ENCODE measurements at regions not wholly inside any gene's neighbourhood (a gene's known extent, or its start where the extent isn't known, plus 50 kb on each side); places are given as distances from the start of the nearest gene placed in this dataset.

DNA sequence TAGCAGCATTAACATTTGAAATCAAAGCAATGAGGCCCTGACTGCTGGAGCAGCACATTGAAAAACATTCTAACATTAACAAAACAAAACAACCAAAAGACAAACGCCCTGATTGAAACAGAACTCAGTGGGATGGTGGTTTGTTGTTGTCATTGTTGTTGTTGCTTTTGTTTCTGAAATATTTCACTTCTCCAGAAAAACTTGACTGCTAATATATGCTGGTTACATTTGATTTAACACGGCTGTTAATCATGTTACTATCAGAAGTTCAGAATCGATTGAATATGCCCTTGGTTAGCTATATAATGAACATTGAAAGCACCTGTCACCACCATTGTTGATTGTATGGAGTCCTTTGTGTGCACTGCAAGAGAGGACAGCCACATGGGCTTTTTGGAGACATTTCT, 790.4 kb upstream of the GALNTL6 start:
- Histone ChIP-seq H3K27me3 (ENCODE audit: control insufficient read depth in 3 of 3, insufficient read depth in 3 of 3, low read length in 2 of 3) (no peaks in the 10 kb centered on the region), H3K36me3 (ENCODE audit: control insufficient read depth in 4 of 4, insufficient read depth in 4 of 4, low read length in 4 of 4) (no peaks in the 10 kb centered on the region), H3K27ac (ENCODE audit: low read depth in 1 of 2, low read length in 1 of 2) (no peak overlapping the region), H3K4me3 (no peak overlapping the region), H3K4me1 (ENCODE audit: control insufficient read depth in 5 of 5, insufficient read depth in 5 of 5, low read length in 5 of 5) (no peaks in the 10 kb centered on the region), H3K9me3 (ENCODE audit: control insufficient read depth in 4 of 4, insufficient read depth in 3 of 4, low read length in 3 of 4) (no peaks in the 10 kb centered on the region), H3K9ac (ENCODE audit: insufficient read depth in 1 of 2, low read length in 2 of 2) (no peak overlapping the region)
- ATAC-seq (ENCODE audit: insufficient read depth, low FRiP score) (no peak), DNase-seq (no peak)
- WGBS, 2 donors, result 65 to 83% methylated on average over 3 of the region's 3 CpGs
- TF ChIP-seq CTCF (IDR thresholded peaks at IDR 0.05; ENCODE audit: control extremely low read depth, extremely low read depth), result no peak

DNA sequence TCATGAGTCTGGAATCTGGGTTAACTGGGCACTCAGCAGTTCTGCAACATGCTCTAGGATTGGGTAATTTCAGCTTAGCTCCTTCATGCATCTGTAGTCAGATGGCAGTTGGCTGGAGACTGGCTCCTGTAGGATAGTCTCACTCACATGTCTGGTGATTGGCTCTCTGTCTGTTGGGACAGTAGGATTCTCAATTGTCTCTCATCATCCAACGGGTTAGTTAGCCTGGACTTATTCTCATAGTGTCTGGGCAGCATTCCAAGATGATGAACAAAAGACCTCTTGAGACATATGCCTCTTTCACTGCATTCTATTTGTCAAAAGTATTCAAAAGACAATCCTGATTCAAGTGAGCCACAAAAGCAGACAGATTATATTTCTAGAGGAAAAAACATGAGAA, 795.6 kb upstream of the GALNTL6 start:
- Histone ChIP-seq H3K9me3 (ENCODE audit: control insufficient read depth in 4 of 4, insufficient read depth in 3 of 4, low read length in 3 of 4) (no peaks in the 10 kb centered on the region), H3K27ac (ENCODE audit: low read depth in 1 of 2, low read length in 1 of 2) (no peak overlapping the region), H3K4me3 (no peak overlapping the region), H3K36me3 (ENCODE audit: control insufficient read depth in 4 of 4, insufficient read depth in 4 of 4, low read length in 4 of 4) (no peaks in the 10 kb centered on the region), H3K9ac (ENCODE audit: insufficient read depth in 1 of 2, low read length in 2 of 2) (no peak overlapping the region), H3K4me1 (ENCODE audit: control insufficient read depth in 5 of 5, insufficient read depth in 5 of 5, low read length in 5 of 5) (no peaks in the 10 kb centered on the region), H3K27me3 (ENCODE audit: control insufficient read depth in 3 of 3, insufficient read depth in 3 of 3, low read length in 2 of 3) (no peaks in the 10 kb centered on the region)
- DNase-seq, result no peak
- no peak for ATAC-seq (ENCODE audit: insufficient read depth, low FRiP score)
- TF ChIP-seq CTCF (IDR thresholded peaks at IDR 0.05; ENCODE audit: control extremely low read depth, extremely low read depth), result no peak
- WGBS, 2 donors, result 0 to 17% methylated on average over 1 of the region's 1 CpG

GRCh38 chr4:171016145-171016544, 797.1 kb upstream of the GALNTL6 start:
- TF ChIP-seq CTCF (IDR thresholded peaks at IDR 0.05; ENCODE audit: control extremely low read depth, extremely low read depth), result no peak
- Histone ChIP-seq H3K4me1 (ENCODE audit: control insufficient read depth in 5 of 5, insufficient read depth in 5 of 5, low read length in 5 of 5) (no peaks in the 10 kb centered on the region), H3K9me3 (ENCODE audit: control insufficient read depth in 4 of 4, insufficient read depth in 3 of 4, low read length in 3 of 4) (peaks cover 0 to 3% (median 0%) of the 10 kb centered on the region in 4 donors), H3K36me3 (ENCODE audit: control insufficient read depth in 4 of 4, insufficient read depth in 4 of 4, low read length in 4 of 4) (no peaks in the 10 kb centered on the region), H3K4me3 (no peak overlapping the region), H3K9ac (ENCODE audit: insufficient read depth in 1 of 2, low read length in 2 of 2) (no peak overlapping the region), H3K27me3 (ENCODE audit: control insufficient read depth in 3 of 3, insufficient read depth in 3 of 3, low read length in 2 of 3) (no peaks in the 10 kb centered on the region), H3K27ac (ENCODE audit: low read depth in 1 of 2, low read length in 1 of 2) (no peak overlapping the region)
- DNase-seq (no peak), ATAC-seq (ENCODE audit: insufficient read depth, low FRiP score) (no peak)
- 39 to 58% methylated on average over 2 of the region's 2 CpGs for WGBS, 2 donors

DNA sequence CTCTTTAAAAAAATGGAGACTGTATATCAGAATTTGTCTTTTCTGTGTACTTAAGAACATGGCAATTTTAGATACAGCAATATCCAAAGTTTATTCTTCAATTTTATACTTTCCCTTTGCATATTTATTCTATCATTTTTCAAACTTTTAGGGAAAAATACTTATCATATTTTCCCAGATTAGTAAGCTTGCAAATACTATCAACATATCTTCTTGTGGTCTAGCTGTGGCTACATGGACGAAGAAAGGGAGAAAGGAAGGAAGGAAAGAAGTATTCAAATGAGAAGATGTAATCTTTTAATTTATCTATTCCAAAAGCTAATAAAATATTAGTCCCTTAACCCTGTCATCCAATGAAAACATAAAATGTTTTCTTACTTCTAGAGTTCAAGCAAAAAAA, 797.8 kb upstream of the GALNTL6 start:
- Histone ChIP-seq H3K9me3 (ENCODE audit: control insufficient read depth in 4 of 4, insufficient read depth in 3 of 4, low read length in 3 of 4) (peaks cover 0 to 3% (median 0%) of the 10 kb centered on the region in 4 donors), H3K27me3 (ENCODE audit: control insufficient read depth in 3 of 3, insufficient read depth in 3 of 3, low read length in 2 of 3) (no peaks in the 10 kb centered on the region), H3K27ac (ENCODE audit: low read depth in 1 of 2, low read length in 1 of 2) (no peak overlapping the region), H3K36me3 (ENCODE audit: control insufficient read depth in 4 of 4, insufficient read depth in 4 of 4, low read length in 4 of 4) (no peaks in the 10 kb centered on the region), H3K9ac (ENCODE audit: insufficient read depth in 1 of 2, low read length in 2 of 2) (no peak overlapping the region), H3K4me3 (no peak overlapping the region), H3K4me1 (ENCODE audit: control insufficient read depth in 5 of 5, insufficient read depth in 5 of 5, low read length in 5 of 5) (no peaks in the 10 kb centered on the region)
- no peak for TF ChIP-seq CTCF (IDR thresholded peaks at IDR 0.05; ENCODE audit: control extremely low read depth, extremely low read depth)
- 17 to 30% methylated on average over 1 of the region's 1 CpG for WGBS, 2 donors
- DNase-seq, result no peak
- no peak for ATAC-seq (ENCODE audit: insufficient read depth, low FRiP score)
